ENCODE measurements at regions not wholly inside any gene's neighbourhood (a gene's known extent, or its start where the extent isn't known, plus 50 kb on each side); places are given as distances from the start of the nearest gene placed in this dataset.

DNA sequence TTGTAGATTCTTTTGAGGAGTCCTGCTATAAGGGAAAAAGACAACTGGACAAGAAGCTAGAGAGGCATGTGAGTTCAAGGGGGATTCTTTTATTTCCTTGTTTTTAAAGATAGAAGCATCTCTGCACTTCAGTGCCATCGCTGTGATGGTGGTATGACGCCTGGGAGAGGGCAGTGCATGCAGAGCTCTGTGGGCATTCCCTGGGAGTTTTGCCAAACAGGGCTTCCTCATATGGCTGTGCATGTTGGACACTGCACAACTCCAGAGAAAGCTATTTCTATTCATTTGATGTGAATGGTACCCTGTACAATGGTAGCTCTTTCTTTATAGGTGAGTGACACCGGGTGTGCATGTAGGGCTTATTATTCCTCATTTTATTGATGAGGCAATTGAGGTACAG, 599.5 kb upstream of the DPP6 start:
- H3K27me3 ChIP-seq (ENCODE audit: control insufficient read depth, insufficient read depth, low read length), result no peaks in the 10 kb centered on the region
- TF ChIP-seq, protein P1, sequence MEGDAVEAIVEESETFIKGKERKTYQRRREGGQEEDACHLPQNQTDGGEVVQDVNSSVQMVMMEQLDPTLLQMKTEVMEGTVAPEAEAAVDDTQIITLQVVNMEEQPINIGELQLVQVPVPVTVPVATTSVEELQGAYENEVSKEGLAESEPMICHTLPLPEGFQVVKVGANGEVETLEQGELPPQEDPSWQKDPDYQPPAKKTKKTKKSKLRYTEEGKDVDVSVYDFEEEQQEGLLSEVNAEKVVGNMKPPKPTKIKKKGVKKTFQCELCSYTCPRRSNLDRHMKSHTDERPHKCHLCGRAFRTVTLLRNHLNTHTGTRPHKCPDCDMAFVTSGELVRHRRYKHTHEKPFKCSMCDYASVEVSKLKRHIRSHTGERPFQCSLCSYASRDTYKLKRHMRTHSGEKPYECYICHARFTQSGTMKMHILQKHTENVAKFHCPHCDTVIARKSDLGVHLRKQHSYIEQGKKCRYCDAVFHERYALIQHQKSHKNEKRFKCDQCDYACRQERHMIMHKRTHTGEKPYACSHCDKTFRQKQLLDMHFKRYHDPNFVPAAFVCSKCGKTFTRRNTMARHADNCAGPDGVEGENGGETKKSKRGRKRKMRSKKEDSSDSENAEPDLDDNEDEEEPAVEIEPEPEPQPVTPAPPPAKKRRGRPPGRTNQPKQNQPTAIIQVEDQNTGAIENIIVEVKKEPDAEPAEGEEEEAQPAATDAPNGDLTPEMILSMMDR (IDR thresholded peaks at IDR 0.05; ENCODE audit: insufficient read depth, low read depth, low read length), result no peak
- ChIA-PET POLR2A (no interaction called here), CTCF (no interaction called here)
- no peaks in the 10 kb centered on the region for H3K36me3 ChIP-seq (ENCODE audit: control insufficient read depth, insufficient read depth, low read length)
- no peak for DNase-seq (ENCODE audit: low read depth)
- H3K4me3 ChIP-seq (ENCODE audit: low read depth, low read length), result no peak overlapping the region

DNA sequence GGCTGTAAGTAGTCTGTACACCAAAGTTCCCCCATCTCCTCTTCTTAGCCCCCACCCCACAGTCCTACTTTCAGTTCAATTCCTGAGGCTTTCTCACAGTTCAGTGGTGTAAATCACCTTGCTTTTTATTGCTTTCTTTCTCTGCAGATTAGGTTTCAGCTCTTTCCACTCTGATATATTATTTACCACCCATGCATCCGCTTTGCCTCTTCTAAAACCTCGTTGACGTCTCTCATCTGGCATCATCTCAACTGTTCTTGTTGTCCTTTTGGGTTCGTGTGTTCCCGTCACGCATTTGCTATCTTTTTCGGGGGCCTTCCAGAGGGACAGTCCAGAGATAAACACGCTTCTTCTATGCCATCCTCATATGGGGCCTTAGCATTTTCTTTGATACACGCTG, 597.9 kb upstream of the DPP6 start:
- Histone ChIP-seq H3K36me3 (ENCODE audit: control insufficient read depth, insufficient read depth, low read length) (no peaks in the 10 kb centered on the region), H3K4me3 (ENCODE audit: low read depth, low read length) (no peak overlapping the region), H3K27me3 (ENCODE audit: control insufficient read depth, insufficient read depth, low read length) (no peaks in the 10 kb centered on the region)
- DNase-seq (ENCODE audit: low read depth), result no peak
- TF ChIP-seq, protein P1 (IDR thresholded peaks at IDR 0.05; ENCODE audit: insufficient read depth, low read depth, low read length), result no peak
- ChIA-PET CTCF (no interaction called here), POLR2A (no interaction called here)

DNA sequence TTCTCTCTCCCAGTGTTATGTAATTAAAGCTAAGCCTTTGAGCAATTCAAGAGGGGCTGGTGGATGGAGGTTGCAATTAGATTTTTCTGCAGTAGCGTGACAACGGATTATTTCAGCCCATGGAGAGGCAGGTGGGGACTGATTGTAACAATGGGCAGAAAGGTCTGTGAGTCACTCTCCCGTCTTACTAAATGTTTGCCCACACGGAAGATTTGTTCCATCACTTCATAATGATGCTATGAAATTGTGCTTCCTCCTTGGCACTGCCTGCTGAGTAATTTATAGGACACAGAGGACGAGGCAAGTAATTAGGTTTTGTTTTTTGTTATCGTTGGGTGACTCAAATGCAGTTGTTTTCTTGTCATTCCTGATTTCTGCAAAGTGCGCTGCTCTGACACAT, 594.5 kb upstream of the DPP6 start:
- DNase-seq (ENCODE audit: low read depth), result no peak
- ChIA-PET POLR2A (no interaction called here), CTCF (no interaction called here)
- TF ChIP-seq, protein P1 (IDR thresholded peaks at IDR 0.05; ENCODE audit: insufficient read depth, low read depth, low read length), result no peak
- Histone ChIP-seq H3K4me3 (ENCODE audit: low read depth, low read length) (no peak overlapping the region), H3K27me3 (ENCODE audit: control insufficient read depth, insufficient read depth, low read length) (no peaks in the 10 kb centered on the region), H3K36me3 (ENCODE audit: control insufficient read depth, insufficient read depth, low read length) (no peaks in the 10 kb centered on the region)

DNA sequence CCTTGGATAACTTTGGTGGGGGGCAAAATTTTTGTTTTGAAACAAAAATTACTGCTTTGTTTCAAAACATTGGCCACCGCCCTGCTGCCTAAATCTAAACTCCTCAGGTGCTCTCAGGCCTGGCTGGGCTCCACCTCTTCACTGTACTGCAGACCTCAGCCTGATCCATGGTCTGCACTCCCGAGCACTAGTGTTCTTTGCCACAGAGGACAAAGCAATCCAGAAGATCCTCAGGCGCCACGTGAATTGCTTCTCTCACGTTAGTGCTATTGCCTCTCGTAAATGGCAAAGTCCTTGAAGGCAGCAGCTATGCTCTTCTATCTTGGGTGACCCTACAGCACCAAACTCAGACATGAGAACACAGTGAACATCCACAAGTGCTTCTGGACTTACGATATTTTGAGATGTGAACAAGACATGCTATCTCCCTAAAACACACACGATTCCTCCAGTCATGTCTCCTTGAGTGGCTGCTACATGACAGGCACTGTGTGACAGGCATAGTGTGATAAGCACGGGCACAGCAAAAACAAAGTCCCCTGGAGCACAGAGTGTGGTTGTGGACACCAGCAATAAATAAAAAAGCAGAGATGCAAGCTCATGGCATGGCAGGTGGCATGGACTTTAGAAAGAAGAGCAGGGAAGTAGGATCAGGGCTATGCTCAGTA, 582.1 kb upstream of the DPP6 start:
- POLR2A ChIA-PET, result no interaction called here
- CTCF ChIA-PET, result no interaction called here
- H3K4me3 ChIP-seq (ENCODE audit: low read depth, low read length), result no peak overlapping the region
- no peaks in the 10 kb centered on the region for H3K36me3 ChIP-seq (ENCODE audit: control insufficient read depth, insufficient read depth, low read length)
- no peak for DNase-seq (ENCODE audit: low read depth)
- H3K27me3 ChIP-seq (ENCODE audit: control insufficient read depth, insufficient read depth, low read length), result no peaks in the 10 kb centered on the region
- TF ChIP-seq, protein P1 (IDR thresholded peaks at IDR 0.05; ENCODE audit: insufficient read depth, low read depth, low read length), result no peak

DNA sequence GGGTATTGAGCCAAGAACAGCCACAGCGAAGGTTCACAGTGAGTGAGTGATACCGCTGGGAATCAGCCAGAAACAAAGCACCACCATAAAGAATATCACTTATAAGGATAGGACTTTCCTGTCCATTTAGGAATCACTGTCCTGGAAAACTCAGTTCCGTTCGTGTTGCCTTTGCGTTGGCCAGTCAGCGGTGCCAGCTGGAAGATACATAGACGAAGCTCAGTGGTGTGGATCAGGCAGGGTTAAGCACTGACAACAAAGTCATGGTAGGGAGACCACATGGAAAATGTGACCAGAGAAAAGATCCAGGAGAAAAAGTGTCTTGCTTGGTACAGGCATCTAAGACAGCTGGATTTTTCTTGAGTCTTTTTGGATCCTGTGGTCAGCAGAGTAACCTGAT, 579.7 kb upstream of the DPP6 start:
- CTCF ChIA-PET, result no interaction called here
- H3K36me3 ChIP-seq (ENCODE audit: control insufficient read depth, insufficient read depth, low read length), result no peaks in the 10 kb centered on the region
- no peaks in the 10 kb centered on the region for H3K27me3 ChIP-seq (ENCODE audit: control insufficient read depth, insufficient read depth, low read length)
- no peak overlapping the region for H3K4me3 ChIP-seq (ENCODE audit: low read depth, low read length)
- POLR2A ChIA-PET, result no interaction called here
- no peak for DNase-seq (ENCODE audit: low read depth)
- TF ChIP-seq, protein P1 (IDR thresholded peaks at IDR 0.05; ENCODE audit: insufficient read depth, low read depth, low read length), result no peak

Measured in BJ (cell line).